ENCODE measurements at regions not wholly inside any gene's neighbourhood (a gene's known extent, or its start where the extent isn't known, plus 50 kb on each side); places are given as distances from the start of the nearest gene placed in this dataset.
A peak's percentile ranks its signal among the peaks of the same experiment; 100 is the strongest.

DNA sequence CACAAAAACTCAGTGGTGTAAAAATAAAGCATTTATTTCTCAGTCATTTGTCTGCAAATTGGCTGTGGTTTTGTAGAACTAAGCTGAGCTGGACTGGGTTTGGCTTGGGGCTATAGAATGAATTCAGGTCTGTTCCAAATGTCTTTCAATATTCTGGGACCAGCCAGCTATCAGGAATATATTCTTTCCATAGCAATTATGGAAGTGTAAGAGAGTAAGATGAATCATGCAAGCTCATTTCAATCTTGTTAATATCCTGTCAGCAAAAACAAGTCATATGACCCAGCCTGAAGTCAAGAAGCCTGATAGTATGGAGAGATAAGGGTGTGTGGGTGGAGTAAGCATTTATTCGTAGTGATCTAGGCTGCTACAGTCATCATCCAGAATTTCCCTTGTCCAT is 481.0 kb upstream of the CDH2 start:
- DNase-seq, result peak; percentile 35

DNA sequence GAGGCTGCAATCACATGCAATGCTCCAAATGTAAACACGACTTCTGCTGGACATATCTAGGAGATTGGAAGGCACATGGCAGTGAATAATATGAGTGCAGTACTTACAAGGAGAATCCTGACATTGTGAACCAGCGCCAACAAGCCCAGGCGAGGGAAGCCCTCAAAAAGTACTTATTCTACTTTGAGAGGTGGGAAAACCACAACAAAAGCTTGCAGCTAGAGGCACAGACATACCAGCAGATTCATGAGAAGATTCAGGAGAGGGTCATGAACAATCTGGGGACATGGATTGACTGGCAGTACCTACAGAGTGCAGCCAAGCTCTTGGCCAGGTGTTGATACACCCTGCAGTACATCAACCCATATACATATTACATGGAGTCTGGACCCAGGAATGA is 475.7 kb upstream of the CDH2 start:
- no peak for DNase-seq

GRCh38 chr18:28651298-28651697 is 474.4 kb upstream of the CDH2 start:
- no peak for DNase-seq

GRCh38 chr18:28650860-28651259 is 473.9 kb upstream of the CDH2 start:
- DNase-seq, result no peak

GRCh38 chr18:28647961-28648360 is 471.0 kb upstream of the CDH2 start:
- no peak for DNase-seq

GRCh38 chr18:28637897-28638296 is 461.0 kb upstream of the CDH2 start:
- DNase-seq, result no peak

- DNase-seq, result no peak
Observed at GRCh38 chr18:28635530-28635929, 458.6 kb upstream of the CDH2 start.

DNA sequence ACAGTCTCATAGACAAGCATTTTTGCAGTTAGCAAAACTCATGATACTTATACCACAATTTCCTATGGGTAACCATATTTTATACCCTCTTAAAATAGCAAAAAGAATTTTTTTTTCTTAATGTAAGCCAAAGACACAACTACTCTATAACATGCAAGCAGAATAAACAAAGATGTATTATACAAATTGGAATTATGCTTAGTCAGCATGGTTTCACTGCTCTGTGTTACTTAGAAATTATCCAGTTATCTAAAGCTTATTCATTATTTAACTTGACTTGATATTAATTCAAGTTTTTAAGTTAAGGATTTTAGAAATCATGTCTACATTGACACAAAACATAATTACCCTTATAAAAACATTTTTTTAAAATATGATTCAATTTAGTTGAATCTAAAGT is 449.8 kb upstream of the CDH2 start:
- no peak for DNase-seq

- DNase-seq, result no peak
Observed at GRCh38 chr18:28607991-28608390, 431.1 kb upstream of the CDH2 start.

DNA sequence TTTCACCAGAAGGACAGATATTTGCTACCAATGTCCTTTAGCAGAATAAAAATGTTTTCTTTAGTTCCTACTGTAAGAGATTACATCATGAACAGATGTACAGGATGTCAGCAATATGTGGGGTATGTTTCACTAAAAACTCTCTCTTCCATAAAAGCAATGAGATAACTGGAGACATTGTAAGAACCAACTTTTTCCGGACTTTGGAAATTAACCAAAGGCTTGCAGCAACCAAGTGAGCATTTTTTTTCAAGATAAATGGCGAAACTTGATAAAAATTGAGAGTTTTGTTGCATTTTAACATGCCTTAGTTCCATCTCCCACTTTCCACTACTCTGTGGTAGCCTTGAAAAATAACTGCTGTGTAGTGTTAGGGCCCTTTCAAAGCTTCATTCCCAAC is 429.8 kb upstream of the CDH2 start:
- no peak for DNase-seq

DNA sequence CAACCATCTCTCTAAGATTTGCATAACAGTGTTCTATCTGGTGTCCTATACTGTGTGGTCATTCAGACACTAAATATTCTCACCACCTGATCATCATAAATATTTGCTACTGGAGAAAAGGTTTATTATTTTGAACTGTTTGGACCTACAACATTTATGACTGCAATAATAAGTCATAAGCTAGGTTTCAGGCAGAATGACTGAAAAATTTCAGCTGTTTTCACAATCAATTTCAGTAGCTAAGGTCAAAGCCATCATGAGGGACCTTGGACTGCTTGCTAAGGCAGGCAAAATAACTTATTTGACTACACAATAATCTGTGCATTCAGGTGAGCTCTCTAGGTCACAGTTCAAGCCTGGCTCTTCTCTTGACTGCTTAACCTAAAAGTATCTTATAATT is 425.5 kb upstream of the CDH2 start:
- DNase-seq, result no peak

DNA sequence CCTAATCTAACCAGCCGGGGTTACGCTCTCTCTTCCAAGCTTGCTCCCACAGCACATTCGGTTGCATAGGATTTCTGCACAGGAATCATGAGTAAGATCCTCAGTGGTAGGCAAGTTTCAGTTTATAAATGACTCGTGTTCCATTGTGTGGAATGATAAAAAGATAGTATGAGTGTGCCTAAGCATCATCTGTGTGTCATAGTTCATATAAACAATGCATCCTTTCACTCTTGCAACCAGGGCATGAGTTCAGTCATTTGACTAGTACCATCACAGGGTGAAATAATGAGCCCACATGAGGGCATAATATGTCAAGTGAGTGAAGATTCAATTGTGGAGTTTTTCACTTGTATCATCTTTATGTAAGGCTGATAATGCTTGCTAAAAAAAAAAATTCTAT is 417.1 kb upstream of the CDH2 start:
- DNase-seq, result no peak

- peak; percentile 71 for DNase-seq
Observed at GRCh38 chr18:28588884-28589549, 412.1 kb upstream of the CDH2 start.

- peak; percentile 85 for DNase-seq
Observed at GRCh38 chr18:28584731-28585130, 407.8 kb upstream of the CDH2 start.

- no peak for DNase-seq
Observed at GRCh38 chr18:28582724-28583123, 405.8 kb upstream of the CDH2 start.

DNA sequence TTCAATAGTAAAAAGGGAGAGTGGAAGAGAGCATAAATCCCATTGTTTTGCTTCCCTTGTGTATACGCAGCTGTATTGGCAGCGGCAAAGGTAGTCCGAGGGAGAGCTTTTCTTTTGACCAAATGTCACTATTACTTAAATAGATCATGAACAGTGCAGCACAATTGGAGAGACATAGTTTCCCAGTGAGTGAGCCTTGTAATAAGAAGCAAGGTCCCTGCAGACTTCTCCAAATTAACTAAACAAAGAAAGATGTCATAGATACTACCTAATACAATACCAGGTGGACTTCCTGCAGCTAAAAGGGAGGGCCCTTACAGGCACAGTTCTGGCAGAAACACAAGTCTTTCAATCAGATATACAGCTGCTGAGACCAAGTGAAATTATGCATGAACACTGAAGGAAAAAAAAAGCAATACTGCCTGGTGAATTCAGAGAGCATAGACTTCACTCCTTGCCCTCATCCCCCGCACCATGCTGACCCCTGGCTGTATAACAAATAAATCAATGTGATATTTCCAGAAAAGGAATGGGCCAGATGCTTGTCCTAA is 404.7 kb upstream of the CDH2 start:
- peak; percentile 8 for DNase-seq

- DNase-seq, result no peak
Observed at GRCh38 chr18:28576941-28577340, 400.0 kb upstream of the CDH2 start.

- DNase-seq, result no peak
Observed at GRCh38 chr18:28575123-28575522, 398.2 kb upstream of the CDH2 start.

- DNase-seq, result no peak
Observed at GRCh38 chr18:28574175-28574574, 397.2 kb upstream of the CDH2 start.

- DNase-seq, result no peak
Observed at GRCh38 chr18:28571929-28572328, 395.0 kb upstream of the CDH2 start.

DNA sequence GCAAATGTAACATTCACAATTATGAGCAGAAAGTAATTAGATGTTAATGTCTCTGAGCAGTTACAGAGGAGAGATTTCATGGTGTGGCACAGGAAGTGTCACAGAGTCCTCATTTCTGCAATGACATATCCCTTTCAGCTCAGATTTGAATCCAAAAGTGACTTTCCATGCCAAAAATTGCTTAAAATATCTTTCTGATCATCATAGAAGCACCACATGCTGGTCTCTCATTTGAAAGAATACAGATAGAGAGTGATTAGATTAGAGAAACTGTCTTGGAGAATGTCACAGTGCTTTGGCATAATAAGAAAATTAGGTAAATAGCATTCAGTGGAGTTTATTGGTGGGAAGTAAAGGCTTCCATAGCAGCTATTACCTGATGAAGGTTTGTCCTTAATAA is 383.4 kb upstream of the CDH2 start:
- DNase-seq, result no peak

DNA sequence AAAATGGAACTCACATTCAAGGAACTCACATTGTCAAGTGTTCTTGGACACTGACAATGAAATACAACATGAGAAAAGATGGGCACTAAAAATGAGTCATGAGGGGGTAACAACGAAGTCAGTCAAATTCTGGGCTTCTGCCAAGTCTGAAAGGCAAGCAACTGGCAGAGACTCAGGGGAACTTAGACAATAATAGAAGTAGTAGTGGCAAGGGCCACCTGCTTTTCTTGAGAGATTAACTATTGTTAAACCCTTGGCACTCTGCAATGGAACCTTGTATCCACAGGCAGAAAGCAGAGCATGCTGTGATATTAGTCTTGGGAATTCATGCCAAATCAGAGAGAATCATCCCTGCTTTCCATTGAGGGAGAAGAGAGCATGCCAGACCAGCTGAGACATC is 382.6 kb upstream of the CDH2 start:
- DNase-seq, result no peak

GRCh38 chr18:28541934-28542333 is 365.0 kb upstream of the CDH2 start:
- no peak for DNase-seq

- DNase-seq, result no peak
Observed at GRCh38 chr18:28541276-28541930, 364.5 kb upstream of the CDH2 start.
